K562 (cell line): ENCODE measurements at regions not wholly inside any gene's neighbourhood (a gene's known extent, or its start where the extent isn't known, plus 50 kb on each side); places are given as distances from the start of the nearest gene placed in this dataset.

Experiments used
- ATAC-seq: fragments of 200-7000 bp; cut with Tn5 transposase; 3 replicates; pipeline ENCODE4 v1.9.1; 2020; ENCODE audit warnings: moderate library complexity
- BruUV-seq: library from RNA; stranded (reverse); fragments of 400-500 nt; replicated peaks from 2 replicates; lab custom pipeline; 2021; lab: Mats Ljungman, UMichigan
- CTCF ChIA-PET: fragments of 300-600 bp; formaldehyde crosslinking; extraction: SDS; loops from one replicate; lab custom pipeline; 2021; ENCODE audit warnings: low intra/inter-chr PET ratio; lab: Yijun Ruan, JAX
- POLR2A ChIA-PET: fragments of 300-600, 350-650 bp; sonication (Branson Sonifier 250); formaldehyde crosslinking; extraction: SDS; loops from one replicate; lab custom pipeline; 2021; ENCODE audit warnings: antibody characterized with exemption, inconsistent platforms; lab: Yijun Ruan, JAX
- DNase-seq, 4 experiments: peaks; one replicate each; pipeline versions ENCODE4 v3.0.0 to v3.0.0-alpha.2; 2011 to 2018; ENCODE audit warnings: low spot score in 3 of 4, mixed read lengths in 3 of 4; ENCODE audit errors: extremely low read depth in 1 of 4
- FAIRE-seq: peaks from 2 replicates; lab custom pipeline; 2011; peaks lifted over from hg19 to GRCh38; lab: Jason Lieb, UNC
- H2AFZ ChIP-seq: 2 replicates; pipeline ENCODE4 v1.6.0; 2011; ENCODE audit warnings: low read depth, low read length, control low read depth, inconsistent platforms
- H3K27ac ChIP-seq: fragments of 200-600 bp; 3 replicates; pipeline ENCODE4 v1.8.0; 2011; ENCODE audit warnings: low read depth, mild to moderate bottlenecking, control low read depth, inconsistent platforms, low read length, moderate library complexity, mixed read lengths; ENCODE audit errors: extremely low read depth
- H3K27me3 ChIP-seq, 2 experiments: fragments of 300-600 bp in 1 of 2; 2 replicates in 1 of 2; 3 replicates in 1 of 2; pipeline versions ENCODE4 v1.6.0 to v1.8.0; 2011; ENCODE audit warnings: inconsistent platforms in 2 of 2, low read length in 2 of 2, mild to moderate bottlenecking in 1 of 2, mixed read lengths in 1 of 2, moderate library complexity in 1 of 2; ENCODE audit not compliant: control insufficient read depth in 2 of 2, insufficient read depth in 2 of 2
- H3K36me3 ChIP-seq: fragments of 300-600 bp; 3 replicates; pipeline ENCODE4 v1.8.0; 2011; ENCODE audit warnings: mild to moderate bottlenecking, low read length, inconsistent platforms; ENCODE audit not compliant: control insufficient read depth, insufficient read depth
- H3K4me1 ChIP-seq, 2 experiments: fragments of 200-600 bp in 1 of 2; replicated peaks in 1 of 2; 2 replicates in 1 of 2; 3 replicates in 1 of 2; pipeline versions ENCODE4 v1.5.1 to v1.8.0; 2011; ENCODE audit warnings: inconsistent platforms in 2 of 2, low read length in 2 of 2, mild to moderate bottlenecking in 1 of 2, mixed read lengths in 1 of 2, moderate library complexity in 1 of 2; ENCODE audit not compliant: control insufficient read depth in 2 of 2, insufficient read depth in 2 of 2
- H3K4me2 ChIP-seq: 2 replicates; pipeline ENCODE4 v1.6.1; 2011; ENCODE audit warnings: low read length, control low read depth, inconsistent platforms, mixed read lengths; ENCODE audit not compliant: insufficient read depth
- H3K4me3 ChIP-seq: fragments of 200-600 bp; sonication (generic), shearing (Covaris generic); 2 replicates; pipeline ENCODE4 v1.5.1; 2016; ENCODE audit warnings: control low read depth, inconsistent platforms
- H3K79me2 ChIP-seq: fragments of 200-600 bp; 3 replicates; pipeline ENCODE4 v1.8.0; 2011; ENCODE audit warnings: low read length, inconsistent platforms; ENCODE audit not compliant: control insufficient read depth, insufficient read depth
- H3K9ac ChIP-seq, 2 experiments: 2 replicates each; pipeline versions ENCODE4 v1.6.0 to v1.6.1; 2011; ENCODE audit warnings: low read depth in 2 of 2, low read length in 2 of 2, control low read depth in 1 of 2, inconsistent platforms in 1 of 2, mild to moderate bottlenecking in 1 of 2, mixed read lengths in 1 of 2; ENCODE audit not compliant: insufficient read depth in 1 of 2
- H3K9me1 ChIP-seq: one replicate; pipeline ENCODE4 v1.6.0; 2011; ENCODE audit warnings: inconsistent platforms, mild to moderate bottlenecking, low read length, moderate library complexity; ENCODE audit not compliant: control insufficient read depth, insufficient read depth
- H3K9me3 ChIP-seq: replicated peaks from 2 replicates; pipeline ENCODE4 v1.5.1; 2011; ENCODE audit warnings: low read depth, low read length, inconsistent platforms; ENCODE audit not compliant: control insufficient read depth, insufficient read depth
- H4K20me1 ChIP-seq: replicated peaks from 2 replicates; pipeline ENCODE4 v1.6.1; 2011; ENCODE audit warnings: low read length, inconsistent platforms, mixed read lengths; ENCODE audit not compliant: control insufficient read depth, insufficient read depth
- CHD4 ChIP-seq: fragments of 200-600 bp; sonication (generic); IDR thresholded peaks from 3 replicates; pipeline ENCODE4 v1.6.1; 2012; ENCODE audit warnings: low read depth, mild to moderate bottlenecking, mixed read lengths, low read length, inconsistent platforms; ENCODE audit not compliant: insufficient read depth, insufficient replicate concordance, poor library complexity, severe bottlenecking
- GABPA ChIP-seq: fragments of 200-800 bp; sonication (Bioruptor generic); conservative IDR thresholded peaks from 2 replicates; pipeline ENCODE4 v1.6.1; 2016; ENCODE audit warnings: low read depth, missing genetic modification characterization, missing compliant biosample characterization
- RB1 ChIP-seq: fragments of 450-650 bp; IDR thresholded peaks from 2 replicates; pipeline ENCODE4 v1.6.1; 2017; ENCODE audit warnings: low read depth, mild to moderate bottlenecking
- SMAD4 ChIP-seq: fragments of 250-450 bp; sonication (Bioruptor Pico); conservative IDR thresholded peaks from 2 replicates; pipeline ENCODE4 v1.8.0; 2021; ENCODE audit warnings: inconsistent platforms, mild to moderate bottlenecking, moderate library complexity
- TGIF2 ChIP-seq: sonication (generic); formaldehyde crosslinking; IDR thresholded peaks from 2 replicates; pipeline ENCODE4 v1.8.1; 2022; ENCODE audit warnings: mild to moderate bottlenecking, missing genetic modification reagents, moderate library complexity
- USF1 ChIP-seq: sonication (generic); formaldehyde crosslinking; IDR thresholded peaks from 2 replicates; pipeline ENCODE4 v1.9.0; 2022; ENCODE audit warnings: mild to moderate bottlenecking, missing genetic modification reagents
- ZNF282 ChIP-seq: sonication (generic); formaldehyde crosslinking; IDR thresholded peaks from 2 replicates; pipeline ENCODE4 v1.8.1; 2023; ENCODE audit warnings: missing genetic modification reagents
- WGBS: fragments of 100-300 bp; shearing (Covaris generic); methylation state at CpG from one replicate; pipeline ENCODE4 v1.1.6; 2016; ENCODE audit warnings: low coverage, mixed read lengths; ENCODE audit not compliant: insufficient coverage; ENCODE audit errors: missing lambda C conversion rate; 5-methylcytosine and 5-hydroxymethylcytosine counted together
- in situ Hi-C: fragments of 300-500 bp; cut with MboI; formaldehyde crosslinking; loops from 4 replicates; pipeline ENCODE4 v1.15.0; 2018; ENCODE audit warnings: inconsistent platforms, mixed read lengths
- intact Hi-C: fragments of 100-400 bp; cut with micrococcal nuclease; formaldehyde crosslinking; loops from 2 replicates; pipeline ENCODE4 v1.14.2; 2022
- TF ChIP-seq, protein P1 (sequence below): fragments of 450-650 bp; formaldehyde crosslinking; IDR thresholded peaks from 2 replicates; pipeline ENCODE4 v1.4.0; 2020; ENCODE audit warnings: mild to moderate bottlenecking, moderate library complexity

GRCh38 chr1:221594576-221594975, 147.3 kb downstream of the DUSP10 start:
- FAIRE-seq (no peak), DNase-seq (no peak), ATAC-seq (no peak)
- H3K4me2 ChIP-seq = no peak overlapping the region
- H3K27ac ChIP-seq = no peak overlapping the region
- no peak overlapping the region for H2AFZ ChIP-seq
- TF ChIP-seq TGIF2 (CRISPR knock-in tag) (no peak), RB1 (no peak), USF1 (CRISPR knock-in tag) (no peak), SMAD4 (CRISPR knock-in tag) (no peak), ZNF282 (CRISPR knock-in tag) (no peak), GABPA (no peak), CHD4 (no peak)
- TF ChIP-seq, protein P1, sequence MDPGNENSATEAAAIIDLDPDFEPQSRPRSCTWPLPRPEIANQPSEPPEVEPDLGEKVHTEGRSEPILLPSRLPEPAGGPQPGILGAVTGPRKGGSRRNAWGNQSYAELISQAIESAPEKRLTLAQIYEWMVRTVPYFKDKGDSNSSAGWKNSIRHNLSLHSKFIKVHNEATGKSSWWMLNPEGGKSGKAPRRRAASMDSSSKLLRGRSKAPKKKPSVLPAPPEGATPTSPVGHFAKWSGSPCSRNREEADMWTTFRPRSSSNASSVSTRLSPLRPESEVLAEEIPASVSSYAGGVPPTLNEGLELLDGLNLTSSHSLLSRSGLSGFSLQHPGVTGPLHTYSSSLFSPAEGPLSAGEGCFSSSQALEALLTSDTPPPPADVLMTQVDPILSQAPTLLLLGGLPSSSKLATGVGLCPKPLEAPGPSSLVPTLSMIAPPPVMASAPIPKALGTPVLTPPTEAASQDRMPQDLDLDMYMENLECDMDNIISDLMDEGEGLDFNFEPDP (CRISPR knock-in tag) = no peak
- H3K36me3 ChIP-seq = no peaks in the 10 kb centered on the region
- WGBS = 14% methylated on average over 2 of the region's 2 CpGs
- no peaks in the 10 kb centered on the region for H3K27me3 ChIP-seq
- H3K9ac ChIP-seq = no peak overlapping the region
- ChIA-PET POLR2A (no interaction called here), CTCF (no interaction called here)
- no peaks in the 10 kb centered on the region for H3K79me2 ChIP-seq
- H4K20me1 ChIP-seq = no peaks in the 10 kb centered on the region
- intact Hi-C loops = loop anchor here (5.0 kb wide), 1 partner anchor 42 kb away; no protein-coding TSS in a partner anchor
- in situ Hi-C loops = no loop called here
- H3K4me3 ChIP-seq = no peak overlapping the region
- no peaks in the 10 kb centered on the region for H3K4me1 ChIP-seq
- BruUV-seq = no TSS peak
- no peaks in the 10 kb centered on the region for H3K9me3 ChIP-seq
- no peaks in the 10 kb centered on the region for H3K9me1 ChIP-seq
